ENCODE measurements at regions not wholly inside any gene's neighbourhood (a gene's known extent, or its start where the extent isn't known, plus 50 kb on each side); places are given as distances from the start of the nearest gene placed in this dataset.
"Not testable (repeated sequence)": the region's sequence is repeated elsewhere in the genome, so short reads cannot be mapped to it uniquely, and the experiment has no call there.

GRCh38 chr5:166823360-166823759 is 1468.1 kb upstream of the WWC1 start:
- DNase-seq (ENCODE audit: low read depth in 2 of 2) = no peak

DNA sequence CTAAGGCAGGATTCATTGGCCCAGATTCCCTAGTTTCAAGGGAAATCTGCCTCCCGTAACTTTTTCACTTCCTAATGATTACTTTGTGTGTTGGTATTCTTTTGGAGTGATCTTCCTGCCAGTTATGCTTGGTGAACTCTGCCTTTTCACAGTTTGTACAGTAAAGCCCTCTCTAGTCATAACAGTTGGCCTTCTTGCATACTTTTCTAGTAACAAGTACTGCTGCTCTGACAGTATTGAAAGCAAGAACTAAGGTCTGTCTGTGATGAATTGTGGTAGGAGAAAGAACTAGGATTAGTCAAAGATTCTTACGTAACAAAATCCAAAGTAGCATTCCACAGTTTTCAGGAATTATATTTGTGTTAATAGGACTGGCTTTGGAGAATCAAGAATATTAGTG is 1457.2 kb upstream of the WWC1 start:
- no peak for DNase-seq (ENCODE audit: low read depth in 2 of 2)

- no peak for DNase-seq (ENCODE audit: low read depth in 2 of 2)
Measured at GRCh38 chr5:166845044-166845443, 1446.4 kb upstream of the WWC1 start.

GRCh38 chr5:166856791-166857190 is 1434.7 kb upstream of the WWC1 start:
- DNase-seq (ENCODE audit: low read depth in 2 of 2) = no peak

GRCh38 chr5:166860426-166860825 is 1431.0 kb upstream of the WWC1 start:
- DNase-seq (ENCODE audit: low read depth in 2 of 2) = no peak

GRCh38 chr5:166862581-166862980 is 1428.9 kb upstream of the WWC1 start:
- no peak for DNase-seq (ENCODE audit: low read depth in 2 of 2)

DNA sequence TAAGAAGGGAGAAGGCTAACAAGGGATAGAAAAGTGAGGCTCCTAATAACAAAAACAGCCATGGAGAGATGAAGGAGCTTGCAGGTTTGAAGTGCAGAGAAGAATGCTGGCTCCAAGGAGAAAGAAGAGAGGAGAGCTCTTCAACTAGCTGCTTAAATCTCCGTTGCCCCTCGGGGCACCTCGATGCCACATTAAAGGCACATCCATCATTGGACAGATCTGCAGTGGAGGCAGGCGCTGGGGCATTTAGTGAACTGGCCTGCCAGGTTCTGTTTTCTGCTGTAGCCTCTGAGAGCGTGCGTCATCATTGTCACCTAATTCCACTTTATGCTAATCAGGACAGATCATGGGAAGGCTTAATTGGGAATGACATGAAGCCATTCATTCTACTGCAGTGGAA is 1426.2 kb upstream of the WWC1 start:
- no peak for DNase-seq (ENCODE audit: low read depth in 2 of 2)

- no peak for DNase-seq (ENCODE audit: low read depth in 2 of 2)
Measured at GRCh38 chr5:166880456-166880855, 1411.0 kb upstream of the WWC1 start.

- DNase-seq (ENCODE audit: low read depth in 2 of 2) = no peak
Measured at GRCh38 chr5:166881802-166882201, 1409.6 kb upstream of the WWC1 start.

GRCh38 chr5:166883016-166883415 is 1408.4 kb upstream of the WWC1 start:
- DNase-seq (ENCODE audit: low read depth in 2 of 2) = no peak

DNA sequence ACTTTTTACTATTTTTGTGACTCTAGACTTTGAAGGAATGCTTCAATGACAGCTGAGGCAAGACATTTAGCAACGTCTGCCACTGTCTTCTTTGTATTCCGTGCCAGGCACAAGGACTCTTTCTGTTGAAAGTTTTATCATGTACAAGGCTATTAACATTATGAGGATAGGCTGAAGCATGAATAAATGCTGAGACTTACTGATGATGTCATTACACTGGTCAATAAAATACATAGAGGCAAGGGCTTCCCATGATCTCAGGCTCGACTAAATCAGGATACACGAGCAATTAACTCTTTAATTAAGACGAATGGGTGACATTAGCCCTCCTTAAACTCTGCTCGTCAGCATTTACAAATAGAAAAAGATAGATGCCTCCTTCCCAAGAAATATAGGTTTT is 1393.3 kb upstream of the WWC1 start:
- no peak for DNase-seq (ENCODE audit: low read depth in 2 of 2)

GRCh38 chr5:166899343-166899742 is 1392.1 kb upstream of the WWC1 start:
- no peak for DNase-seq (ENCODE audit: low read depth in 2 of 2)

DNA sequence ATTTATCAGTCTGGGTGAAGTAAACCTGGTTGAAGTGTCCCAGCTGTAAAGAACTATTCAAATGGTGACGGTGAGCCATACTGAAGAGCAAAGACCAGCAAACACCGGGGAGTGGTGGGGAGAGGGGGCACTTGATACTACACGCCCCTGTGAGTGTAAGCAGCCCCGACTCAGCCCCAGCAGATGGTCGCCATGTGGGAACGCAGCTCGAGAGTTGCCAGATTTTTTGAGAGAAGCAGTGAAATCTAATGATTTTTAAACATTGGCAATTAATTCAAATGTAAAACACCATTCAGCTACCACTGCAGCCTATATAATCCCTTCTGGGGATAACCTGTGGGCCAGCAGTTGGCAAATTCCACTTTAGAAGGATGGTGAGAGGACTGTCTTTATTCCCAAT is 1386.9 kb upstream of the WWC1 start:
- no peak for DNase-seq (ENCODE audit: low read depth in 2 of 2)

DNA sequence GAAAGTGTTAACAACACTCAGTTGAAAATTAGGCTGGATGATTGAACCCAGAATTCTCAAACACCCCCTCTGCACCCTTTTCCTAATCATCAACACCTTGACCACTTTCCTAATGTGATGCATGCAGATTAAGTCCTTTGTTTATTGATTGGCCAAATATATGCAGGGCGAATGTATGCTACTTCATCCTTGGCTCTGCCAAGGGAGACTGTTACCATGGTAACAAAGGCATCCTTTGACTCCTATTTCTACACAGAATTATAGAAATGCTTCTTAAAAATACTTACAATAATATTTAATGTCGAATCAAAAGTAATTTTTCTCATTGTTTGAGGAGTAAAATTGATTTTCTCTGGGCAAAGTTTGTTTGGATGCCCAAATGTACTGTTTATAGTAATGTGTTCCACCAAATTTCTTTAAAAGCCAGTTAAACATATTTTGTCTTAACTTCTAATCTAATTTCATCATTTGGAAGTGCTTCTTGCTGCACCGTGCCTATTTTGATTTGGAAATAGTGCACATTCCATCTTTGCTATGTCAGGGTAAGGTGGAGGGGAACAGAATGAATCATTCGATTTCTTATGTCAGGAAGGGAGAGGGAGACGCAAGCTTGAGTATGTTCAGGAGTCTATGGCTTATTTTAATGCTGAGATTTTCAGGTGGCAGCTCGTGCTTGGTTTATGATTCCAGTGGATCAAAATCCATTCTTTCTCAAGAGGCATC is 1384.3 kb upstream of the WWC1 start:
- DNase-seq (ENCODE audit: low read depth in 2 of 2) = no peak

DNA sequence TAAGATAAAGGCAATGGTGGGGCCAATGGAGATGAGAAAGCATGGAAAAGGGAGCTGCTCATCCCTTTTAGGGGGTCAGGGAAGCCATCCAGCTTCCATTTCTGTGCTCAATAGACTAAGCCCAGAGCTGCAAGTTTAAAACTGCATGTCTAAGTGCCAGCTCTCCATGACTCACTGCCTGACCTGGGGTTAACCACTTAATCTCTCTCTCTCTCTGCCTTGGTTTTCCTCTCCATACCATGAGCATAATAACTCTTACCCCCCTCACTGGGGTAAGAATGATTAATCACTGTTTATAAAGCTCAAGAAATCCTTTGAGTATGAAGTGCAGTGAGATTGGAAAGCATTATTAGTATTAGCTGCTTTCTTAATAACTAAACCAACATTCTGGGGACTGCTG is 1382.4 kb upstream of the WWC1 start:
- DNase-seq (ENCODE audit: low read depth in 2 of 2) = no peak

DNA sequence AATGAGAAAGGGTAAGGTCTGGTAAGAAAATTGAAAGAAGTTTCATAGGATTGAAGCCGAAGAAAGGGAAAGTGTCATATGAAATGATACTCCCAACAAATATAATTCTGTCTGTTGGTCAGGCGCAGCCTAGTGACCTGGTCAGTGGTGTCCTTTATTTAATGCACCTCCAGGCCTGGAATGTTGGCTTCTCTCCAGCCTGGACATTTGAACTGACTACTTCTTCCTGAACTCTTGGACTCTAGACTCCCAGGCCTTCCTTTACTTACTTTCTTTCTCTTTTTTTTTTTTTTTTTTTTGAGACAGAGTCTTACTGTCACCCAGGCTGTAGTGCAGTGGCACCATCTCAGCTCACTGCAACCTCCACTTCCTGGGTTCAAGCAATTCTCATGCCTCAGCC is 1381.5 kb upstream of the WWC1 start:
- DNase-seq (ENCODE audit: low read depth in 2 of 2) = no peak

DNA sequence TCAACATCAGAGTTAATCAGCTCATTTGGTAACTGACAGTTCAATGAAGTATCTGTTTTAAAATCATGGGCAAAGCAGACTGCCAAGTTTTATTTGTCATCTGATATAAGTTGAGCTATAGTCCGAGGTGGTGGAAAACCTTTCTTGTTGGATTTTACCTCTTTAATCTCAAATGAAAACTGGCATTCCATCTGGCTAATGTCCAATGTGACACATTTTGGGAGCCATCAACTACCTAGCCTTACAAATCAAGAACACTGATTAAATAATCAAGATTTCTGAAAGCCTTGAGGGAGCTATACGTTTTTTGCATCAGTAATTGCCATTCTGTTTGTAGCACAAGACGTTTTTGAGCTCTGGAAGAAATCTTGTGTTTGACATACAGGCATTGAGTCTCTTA is 1380.5 kb upstream of the WWC1 start:
- no peak for DNase-seq (ENCODE audit: low read depth in 2 of 2)

DNA sequence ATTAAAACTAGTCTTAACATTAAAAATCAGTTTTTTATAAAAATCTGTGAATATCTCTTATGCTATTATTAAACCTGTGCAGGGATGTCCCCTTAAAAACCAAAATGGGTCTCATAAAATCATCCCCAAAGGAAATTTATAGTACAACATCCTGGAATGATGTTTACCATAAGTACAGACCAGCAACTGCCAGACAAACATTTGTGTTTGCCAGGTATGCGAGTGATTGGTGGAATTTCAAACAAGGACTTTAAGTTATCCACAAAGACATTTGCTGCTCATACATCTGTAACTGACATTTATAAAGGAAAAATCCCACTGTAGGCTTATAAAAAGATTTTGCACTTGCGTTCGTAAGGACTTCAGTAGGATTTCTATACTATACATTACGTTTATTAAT is 1375.4 kb upstream of the WWC1 start:
- DNase-seq (ENCODE audit: low read depth in 2 of 2) = no peak

DNA sequence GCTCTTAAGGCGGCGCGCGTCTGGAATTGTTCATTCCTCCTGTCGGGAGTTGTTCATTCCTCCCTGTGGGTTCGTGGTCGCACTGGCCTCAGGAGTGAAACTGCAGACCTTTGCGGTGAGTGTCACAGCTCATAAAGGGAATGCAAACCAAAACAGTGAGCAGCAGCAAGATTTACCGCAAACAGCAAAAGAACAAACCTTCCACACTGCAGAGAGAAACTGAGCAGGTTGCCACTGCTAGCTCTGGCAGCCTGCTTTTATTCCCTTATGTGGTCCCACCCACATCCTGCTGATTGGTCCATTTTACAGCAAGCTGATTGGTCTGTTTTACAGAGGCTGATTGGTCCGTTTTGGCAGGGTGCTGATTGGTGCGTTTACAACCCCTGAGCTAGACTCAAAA is 1365.3 kb upstream of the WWC1 start:
- no peak for DNase-seq (ENCODE audit: low read depth in 2 of 2)

DNA sequence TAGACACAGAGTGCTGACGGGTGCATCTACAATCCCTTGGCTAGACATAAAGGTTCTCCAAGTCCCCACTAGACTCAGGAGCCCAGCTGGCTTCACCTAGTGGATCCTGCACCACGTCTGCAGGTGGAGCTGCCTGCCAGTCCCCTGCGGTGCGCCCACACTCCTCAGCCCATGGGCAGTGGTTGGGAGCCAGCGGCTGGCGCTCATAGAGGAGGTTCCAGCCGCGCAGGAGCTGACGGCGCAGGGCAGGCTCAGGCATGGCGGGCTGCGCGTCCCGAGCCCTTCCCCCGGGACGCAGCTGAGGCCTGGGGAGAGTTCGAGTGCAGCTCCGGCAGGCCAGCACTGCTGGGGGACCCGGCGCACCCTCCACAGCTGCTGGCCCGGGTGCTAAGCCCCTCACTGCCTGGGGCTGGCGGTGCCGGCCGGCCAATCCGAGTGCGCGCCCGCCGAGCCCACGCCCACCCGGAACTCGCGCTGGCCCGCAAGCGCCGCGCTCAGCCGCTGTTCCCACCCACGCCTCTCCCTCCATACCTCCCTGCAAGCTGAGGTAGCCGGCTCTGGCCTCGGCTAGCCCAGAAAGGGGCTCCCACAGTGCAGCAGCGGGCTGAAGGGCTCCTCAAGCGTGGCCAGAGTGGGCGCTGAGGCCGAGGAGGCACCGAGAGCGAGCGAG is 1364.5 kb upstream of the WWC1 start:
- not testable (repeated sequence) for DNase-seq (ENCODE audit: low read depth in 2 of 2)

GRCh38 chr5:166936351-166936750 is 1355.1 kb upstream of the WWC1 start:
- no peak for DNase-seq (ENCODE audit: low read depth in 2 of 2)

GRCh38 chr5:166938071-166938470 is 1353.4 kb upstream of the WWC1 start:
- DNase-seq (ENCODE audit: low read depth in 2 of 2) = no peak

DNA sequence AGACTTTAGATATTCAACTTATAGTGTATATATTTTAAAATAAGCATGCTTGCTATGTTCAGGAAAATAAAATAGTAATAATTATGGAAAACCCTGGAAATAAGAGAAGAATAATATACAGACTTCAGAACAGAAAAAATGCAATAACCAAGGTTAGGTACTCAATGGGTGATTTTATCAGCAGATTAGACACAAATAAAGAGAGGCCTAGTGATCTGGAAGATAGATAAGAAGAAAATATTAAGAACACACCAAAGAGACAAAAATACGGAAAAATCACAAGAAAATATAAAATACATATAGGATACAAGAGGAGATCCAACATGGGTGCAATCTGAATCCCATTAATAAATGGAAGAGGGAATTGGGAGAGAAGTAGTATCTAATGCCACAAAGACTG is 1348.5 kb upstream of the WWC1 start:
- no peak for DNase-seq (ENCODE audit: low read depth in 2 of 2)

DNA sequence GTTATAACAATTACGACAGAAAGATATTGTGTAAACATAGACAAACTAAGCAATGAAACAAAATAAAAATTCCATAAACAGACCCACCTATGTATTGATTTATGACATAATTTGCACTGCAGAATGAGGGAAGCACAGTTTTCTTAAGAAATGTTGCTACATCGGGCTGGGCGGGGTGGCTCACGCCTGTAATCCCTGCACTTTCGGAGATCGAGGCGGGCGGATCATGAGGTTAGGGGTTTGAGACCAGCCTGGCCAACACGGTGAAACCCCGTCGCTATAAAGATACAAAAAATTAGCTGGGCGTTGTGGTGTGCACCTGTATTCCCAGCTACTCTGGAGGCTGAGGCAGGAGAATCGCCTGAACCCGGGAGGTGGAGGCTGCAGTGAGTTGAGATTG is 1344.4 kb upstream of the WWC1 start:
- DNase-seq (ENCODE audit: low read depth in 2 of 2) = no peak

All from activated CD8-positive, alpha-beta memory T cell treated with anti-CD3 and anti-CD28 coated beads for 4 hours (primary cell).